HepG2 (cell line): ENCODE measurements at regions not wholly inside any gene's neighbourhood (a gene's known extent, or its start where the extent isn't known, plus 50 kb on each side); places are given as distances from the start of the nearest gene placed in this dataset.

ENCODE experiments used
- ATAC-seq: fragments of 200-7000 bp; cut with Tn5 transposase; 3 replicates; pipeline ENCODE4 v1.9.1; 2020; ENCODE audit warnings: mild to moderate bottlenecking, moderate library complexity
- BruUV-seq: library from RNA; stranded (reverse); fragments of 400-500 nt; replicated peaks from 2 replicates; lab custom pipeline; 2021; lab: Mats Ljungman, UMichigan
- CTCF ChIA-PET: fragments of 300-600 bp; formaldehyde crosslinking; extraction: SDS; loops from one replicate; lab custom pipeline; 2021; ENCODE audit warnings: low total read pairs, inconsistent platforms, low intra/inter-chr PET ratio; lab: Yijun Ruan, JAX
- POLR2A ChIA-PET: fragments of 350-600 bp; sonication (Branson Sonifier 250); formaldehyde crosslinking; loops from one replicate; lab custom pipeline; 2020; ENCODE audit warnings: antibody characterized with exemption, inconsistent platforms; lab: Yijun Ruan, JAX
- DNase-seq: peaks from one replicate; pipeline ENCODE4 v3.0.0-alpha.2; 2015; ENCODE audit warnings: low spot score
- FAIRE-seq: peaks from 3 replicates; lab custom pipeline; 2011; peaks lifted over from hg19 to GRCh38; lab: Jason Lieb, UNC
- H2AFZ ChIP-seq: one replicate; pipeline ENCODE4 v1.6.1; 2011; ENCODE audit warnings: low read length, inconsistent platforms
- H3K27ac ChIP-seq: fragments of 300-600 bp; 3 replicates; pipeline ENCODE4 v1.8.0; 2011; ENCODE audit warnings: mixed run types, mild to moderate bottlenecking, mixed read lengths, low read length, inconsistent platforms; ENCODE audit not compliant: insufficient read depth; ENCODE audit errors: extremely low read length
- H3K27me3 ChIP-seq, 2 experiments: fragments of 200-600 bp in 1 of 2; 2 replicates in 1 of 2; 3 replicates in 1 of 2; pipeline versions ENCODE4 v1.6.0 to v1.8.0; 2011; ENCODE audit warnings: low read length in 2 of 2, mild to moderate bottlenecking in 2 of 2, moderate library complexity in 2 of 2, inconsistent platforms in 1 of 2; ENCODE audit not compliant: insufficient read depth in 2 of 2, control insufficient read depth in 1 of 2
- H3K36me3 ChIP-seq, 2 experiments: fragments of 200-600 bp in 1 of 2; replicated peaks in 1 of 2; 2 replicates in 1 of 2; 3 replicates in 1 of 2; pipeline versions ENCODE4 v1.5.1 to v1.8.0; 2011; ENCODE audit warnings: low read length in 2 of 2, inconsistent platforms in 1 of 2; ENCODE audit not compliant: insufficient read depth in 2 of 2, control insufficient read depth in 1 of 2
- H3K4me1 ChIP-seq: 2 replicates; pipeline ENCODE4 v1.5.1; 2012; ENCODE audit warnings: low read length, inconsistent platforms; ENCODE audit not compliant: insufficient read depth
- H3K4me2 ChIP-seq: 2 replicates; pipeline ENCODE4 v1.6.0; 2011; ENCODE audit warnings: low read depth, low read length, inconsistent platforms
- H3K4me3 ChIP-seq, 3 experiments: fragments of 200-600 bp in 1 of 3; sonication (generic), shearing (Covaris generic) in 1 of 3; replicated peaks in 1 of 3; 2 replicates each; pipeline ENCODE4 v1.5.1; 2011 to 2016; ENCODE audit warnings: low read length in 3 of 3, inconsistent platforms in 2 of 3, low read depth in 2 of 3, mild to moderate bottlenecking in 2 of 3, control low read depth in 1 of 3, mixed read lengths in 1 of 3; ENCODE audit not compliant: insufficient read depth in 1 of 3
- H3K79me2 ChIP-seq: one replicate; pipeline ENCODE4 v1.6.1; 2011; ENCODE audit warnings: low read length, inconsistent platforms; ENCODE audit not compliant: insufficient read depth
- H3K9ac ChIP-seq: 2 replicates; pipeline ENCODE4 v1.6.0; 2011; ENCODE audit warnings: mild to moderate bottlenecking, low read depth, low read length, inconsistent platforms; ENCODE audit not compliant: insufficient read depth
- H3K9me3 ChIP-seq: 2 replicates; pipeline ENCODE4 v1.5.1; 2012; ENCODE audit warnings: mild to moderate bottlenecking, low read length
- H4K20me1 ChIP-seq: 2 replicates; pipeline ENCODE4 v1.6.0; 2011; ENCODE audit warnings: inconsistent platforms, mild to moderate bottlenecking, low read length, moderate library complexity; ENCODE audit not compliant: insufficient read depth
- ELF4 ChIP-seq: sonication (generic); formaldehyde crosslinking; IDR thresholded peaks from 2 replicates; pipeline ENCODE4 v1.5.0; 2020; ENCODE audit warnings: missing genetic modification reagents, mild to moderate bottlenecking, moderate library complexity, borderline replicate concordance
- HNRNPK ChIP-seq: fragments of 200-400 bp; formaldehyde crosslinking; IDR thresholded peaks from 2 replicates; pipeline ENCODE4 v1.6.1; 2018; ENCODE audit warnings: low read length, low read depth, moderate library complexity, mild to moderate bottlenecking; ENCODE audit not compliant: poor library complexity, severe bottlenecking
- USF2 ChIP-seq, 2 experiments: sonication (generic) in 1 of 2; formaldehyde crosslinking in 1 of 2; IDR thresholded peaks; 2 replicates each; pipeline versions ENCODE4 v1.5.1 to v1.6.1; 2011 to 2020; ENCODE audit warnings: borderline replicate concordance in 1 of 2, low read depth in 1 of 2, low read length in 1 of 2, mild to moderate bottlenecking in 1 of 2, missing genetic modification reagents in 1 of 2, moderate library complexity in 1 of 2
- ZNF549 ChIP-seq: sonication (generic); formaldehyde crosslinking; IDR thresholded peaks from 2 replicates; pipeline ENCODE4 v1.5.0; 2020; ENCODE audit warnings: missing genetic modification reagents
- WGBS: methylation state at CpG from one replicate; pipeline ENCODE4 v1.1.6; 2017; ENCODE audit warnings: low lambda C conversion rate; 5-methylcytosine and 5-hydroxymethylcytosine counted together
- in situ Hi-C: cut with HindIII; loops from 2 replicates; pipeline ENCODE4 v1.10.0; 2017; ENCODE audit warnings: low pct_unique_long_range_greater_than_20kb; ENCODE audit not compliant: extremely low pct_ligation_motif_present
- intact Hi-C: fragments of 100-400 bp; cut with micrococcal nuclease; formaldehyde crosslinking; loops from one replicate; pipeline ENCODE4 v1.10.0; 2022; ENCODE audit not compliant: unreplicated experiment

- H3K79me2 ChIP-seq: no peaks in the 10 kb centered on the region
- TF ChIP-seq USF2 (IDR thresholded peaks at IDR 0.05; ENCODE audit: low read depth, low read length) (no peak), USF2 (CRISPR knock-in tag; IDR thresholded peaks at IDR 0.05; ENCODE audit: borderline replicate concordance) (no peak), HNRNPK (no peak), ELF4 (CRISPR knock-in tag) (no peak), ZNF549 (CRISPR knock-in tag) (no peak)
- in situ Hi-C loops (no loop called here), intact Hi-C loops (loop anchor here (5.0 kb wide), 1 partner anchor 218 kb away; no protein-coding TSS in a partner anchor)
- no peak for FAIRE-seq
- peaks cover 4% of the 10 kb centered on the region; the same call in 1 of the 2 replicates for H3K9me3 ChIP-seq
- H3K9ac ChIP-seq: no peak overlapping the region
- no peak for DNase-seq
- H3K27ac ChIP-seq: no peak overlapping the region
- no peak overlapping the region for H2AFZ ChIP-seq
- POLR2A ChIA-PET: no interaction called here
- CTCF ChIA-PET: no interaction called here
- H3K36me3 ChIP-seq: no peaks in the 10 kb centered on the region
- H3K27me3 ChIP-seq: no peaks in the 10 kb centered on the region
- BruUV-seq: no TSS peak
- H3K4me3 ChIP-seq: no peak overlapping the region
- 100% methylated on average over 2 of the region's 2 CpGs for WGBS
- H3K4me2 ChIP-seq: no peak overlapping the region
- H4K20me1 ChIP-seq: no peaks in the 10 kb centered on the region
- no peak for ATAC-seq
- H3K4me1 ChIP-seq: peaks cover 53% of the 10 kb centered on the region
Observed at GRCh38 chr3:30475809-30476178, 130.6 kb upstream of the TGFBR2 start.
